Brain microvascular endothelial cell (primary cell): ENCODE measurements at regions not wholly inside any gene's neighbourhood (a gene's known extent, or its start where the extent isn't known, plus 50 kb on each side); places are given as distances from the start of the nearest gene placed in this dataset.

Source experiments
- DNase-seq: peaks from one replicate; pipeline ENCODE4 v3.0.0-alpha.2; 2020
- H3K27ac ChIP-seq: fragments of 250-450 bp; sonication (Bioruptor Pico); 2 replicates; pipeline ENCODE4 v1.5.1; 2020; ENCODE audit warnings: mild to moderate bottlenecking, moderate library complexity
- H3K27me3 ChIP-seq: fragments of 250-450 bp; sonication (Bioruptor Pico); replicated peaks from 2 replicates; pipeline ENCODE4 v1.5.1; 2020; ENCODE audit warnings: mild to moderate bottlenecking
- H3K36me3 ChIP-seq: fragments of 250-450 bp; sonication (Bioruptor Pico); replicated peaks from 2 replicates; pipeline ENCODE4 v1.5.1; 2020; ENCODE audit warnings: mild to moderate bottlenecking
- H3K4me3 ChIP-seq: 2 replicates; pipeline ENCODE4 v1.5.1; 2011; ENCODE audit warnings: low read depth, mild to moderate bottlenecking, control low read depth, low read length, moderate library complexity
- CTCF ChIP-seq: IDR thresholded peaks from 2 replicates; pipeline ENCODE4 v1.5.1; 2011; ENCODE audit warnings: low read depth, mild to moderate bottlenecking, moderate library complexity, low read length, control low read depth, inconsistent platforms; ENCODE audit errors: missing control alignments
- in situ Hi-C: cut with HindIII; loops from 2 replicates; pipeline ENCODE4 v1.10.0; 2017; ENCODE audit warnings: low sequenced_read_pairs, low pct_ligation_motif_present

DNA sequence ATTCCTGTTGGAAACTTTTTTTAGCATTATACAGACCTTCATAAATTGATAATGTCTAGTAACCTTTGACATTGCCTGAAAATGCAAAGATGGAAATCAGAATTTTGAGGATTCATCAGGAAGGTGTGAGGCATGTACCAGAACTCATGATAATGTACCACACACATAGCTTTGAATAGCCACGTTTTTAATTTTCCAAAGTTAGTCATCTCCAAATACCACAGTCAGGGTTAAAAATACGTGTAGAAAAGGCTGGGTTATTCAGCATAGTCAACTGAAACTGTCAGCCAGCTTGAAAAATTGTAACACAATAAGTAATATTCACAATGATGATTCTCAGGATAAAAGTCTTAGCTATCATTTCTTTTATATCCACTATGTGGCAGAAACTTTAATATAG is 102.0 kb upstream of the THRB start:
- no peak for TF ChIP-seq CTCF
- DNase-seq: no peak
- Histone ChIP-seq H3K27me3 (no peaks in the 10 kb centered on the region), H3K4me3 (no peak overlapping the region), H3K27ac (no peak overlapping the region), H3K36me3 (no peaks in the 10 kb centered on the region)
- in situ Hi-C loops: no loop called here

- H3K4me3 ChIP-seq: no peak overlapping the region
- H3K27me3 ChIP-seq: no peaks in the 10 kb centered on the region
- H3K36me3 ChIP-seq: no peaks in the 10 kb centered on the region
- H3K27ac ChIP-seq: no peak overlapping the region
- in situ Hi-C loops: no loop called here
- peak; percentile 17 for DNase-seq
- no peak for TF ChIP-seq CTCF
Measured at GRCh38 chr3:24598695-24599470, 104.2 kb upstream of the THRB start.

GRCh38 chr3:24601066-24601939 is 106.7 kb upstream of the THRB start:
- no peak overlapping the region for H3K4me3 ChIP-seq
- H3K36me3 ChIP-seq: no peaks in the 10 kb centered on the region
- TF ChIP-seq CTCF: no peak
- in situ Hi-C loops: no loop called here
- no peak for DNase-seq
- H3K27ac ChIP-seq: no peak overlapping the region
- H3K27me3 ChIP-seq: no peaks in the 10 kb centered on the region

- in situ Hi-C loops: no loop called here
- H3K27ac ChIP-seq: no peak overlapping the region
- no peaks in the 10 kb centered on the region for H3K27me3 ChIP-seq
- DNase-seq: no peak
- no peaks in the 10 kb centered on the region for H3K36me3 ChIP-seq
- TF ChIP-seq CTCF: no peak
- no peak overlapping the region for H3K4me3 ChIP-seq
Measured at GRCh38 chr3:24604215-24604614, 109.6 kb upstream of the THRB start.

DNA sequence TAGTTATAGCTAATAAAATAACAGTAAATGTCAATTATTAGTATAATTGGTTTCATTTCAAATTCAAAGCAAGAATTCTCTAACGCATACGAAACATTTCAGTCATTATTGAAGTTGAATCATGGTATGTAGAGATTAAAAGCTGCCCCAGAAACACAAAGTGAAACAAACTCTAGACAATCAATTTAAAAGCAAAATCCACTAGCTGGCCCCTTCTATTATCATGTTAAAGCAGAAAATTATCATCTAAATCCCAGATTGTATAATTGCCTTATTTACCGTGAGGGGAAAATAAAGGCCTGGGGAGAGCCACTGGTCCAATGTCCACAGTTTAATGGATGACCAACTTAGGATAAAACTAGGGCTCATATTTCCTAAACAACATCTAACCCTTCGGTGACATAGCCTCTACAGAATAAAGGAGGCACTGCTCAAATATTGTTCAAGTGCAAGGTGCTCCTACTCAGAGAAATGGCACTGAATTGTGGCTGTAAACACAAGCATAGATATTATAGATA is 110.9 kb upstream of the THRB start:
- Histone ChIP-seq H3K4me3 (no peak overlapping the region), H3K27me3 (no peaks in the 10 kb centered on the region), H3K36me3 (no peaks in the 10 kb centered on the region), H3K27ac (no peak overlapping the region)
- TF ChIP-seq CTCF: no peak
- DNase-seq: no peak
- in situ Hi-C loops: no loop called here
